Ovary (tissue), 3 donors: ENCODE measurements at regions not wholly inside any gene's neighbourhood (a gene's known extent, or its start where the extent isn't known, plus 50 kb on each side); places are given as distances from the start of the nearest gene placed in this dataset.

Experiments
- EP300 ChIP-seq: sonication (generic); formaldehyde crosslinking; IDR thresholded peaks from one replicate; pipeline ENCODE4 v1.6.1; 2017; ENCODE audit warnings: antibody characterized with exemption
- TF ChIP-seq, protein P1 (sequence below), 3 donors: fragments of 450-650 bp in 2 of 3; fragments of 200-600 bp in 1 of 3; IDR thresholded peaks; one replicate each; pipeline versions ENCODE4 v1.5.1 to v1.8.0; 2016 to 2022; ENCODE audit warnings: antibody characterized with exemption in 3 of 3, mild to moderate bottlenecking in 1 of 3
- donor health status: DM: no; HTN: no; CAD: no.

GRCh38 chr9:23423999-23424398 lies 402.0 kb downstream of the ELAVL2 start:
- TF ChIP-seq EP300: no peak
- TF ChIP-seq, protein P1, sequence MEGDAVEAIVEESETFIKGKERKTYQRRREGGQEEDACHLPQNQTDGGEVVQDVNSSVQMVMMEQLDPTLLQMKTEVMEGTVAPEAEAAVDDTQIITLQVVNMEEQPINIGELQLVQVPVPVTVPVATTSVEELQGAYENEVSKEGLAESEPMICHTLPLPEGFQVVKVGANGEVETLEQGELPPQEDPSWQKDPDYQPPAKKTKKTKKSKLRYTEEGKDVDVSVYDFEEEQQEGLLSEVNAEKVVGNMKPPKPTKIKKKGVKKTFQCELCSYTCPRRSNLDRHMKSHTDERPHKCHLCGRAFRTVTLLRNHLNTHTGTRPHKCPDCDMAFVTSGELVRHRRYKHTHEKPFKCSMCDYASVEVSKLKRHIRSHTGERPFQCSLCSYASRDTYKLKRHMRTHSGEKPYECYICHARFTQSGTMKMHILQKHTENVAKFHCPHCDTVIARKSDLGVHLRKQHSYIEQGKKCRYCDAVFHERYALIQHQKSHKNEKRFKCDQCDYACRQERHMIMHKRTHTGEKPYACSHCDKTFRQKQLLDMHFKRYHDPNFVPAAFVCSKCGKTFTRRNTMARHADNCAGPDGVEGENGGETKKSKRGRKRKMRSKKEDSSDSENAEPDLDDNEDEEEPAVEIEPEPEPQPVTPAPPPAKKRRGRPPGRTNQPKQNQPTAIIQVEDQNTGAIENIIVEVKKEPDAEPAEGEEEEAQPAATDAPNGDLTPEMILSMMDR (IDR thresholded peaks at IDR 0.05): no peak
